Esophagus muscularis mucosa (tissue), 4 donors: ENCODE measurements at regions not wholly inside any gene's neighbourhood (a gene's known extent, or its start where the extent isn't known, plus 50 kb on each side); places are given as distances from the start of the nearest gene placed in this dataset.

Source experiments
- CTCF ChIP-seq, 3 experiments: fragments of 200-600 bp in 2 of 3; fragments of 450-650 bp in 1 of 3; sonication (generic) in 2 of 3; IDR thresholded peaks; one replicate each; pipeline ENCODE4 v1.5.1; 2017 to 2019; ENCODE audit warnings: antibody characterized with exemption in 3 of 3, mild to moderate bottlenecking in 2 of 3, moderate library complexity in 1 of 3
- EP300 ChIP-seq: sonication (generic); formaldehyde crosslinking; IDR thresholded peaks from one replicate; pipeline ENCODE4 v1.6.1; 2017; ENCODE audit warnings: antibody characterized with exemption
- POLR2A ChIP-seq: fragments of 450-650 bp; IDR thresholded peaks from one replicate; pipeline ENCODE4 v1.6.1; 2017; ENCODE audit warnings: antibody characterized with exemption, moderate library complexity, mild to moderate bottlenecking, low read depth

GRCh38 chr10:52434734-52435133 is 120.7 kb downstream of the DKK1 start:
- no peak for TF ChIP-seq CTCF (IDR thresholded peaks at IDR 0.05)
- TF ChIP-seq POLR2A = no peak
- TF ChIP-seq EP300 = no peak
